HT-29 (cell line): ENCODE measurements at regions not wholly inside any gene's neighbourhood (a gene's known extent, or its start where the extent isn't known, plus 50 kb on each side); places are given as distances from the start of the nearest gene placed in this dataset.
A peak's percentile ranks its signal among the peaks of the same experiment; 100 is the strongest.
"Not testable (repeated sequence)": the region's sequence is repeated elsewhere in the genome, so short reads cannot be mapped to it uniquely, and the experiment has no call there.

ENCODE experiments used
- DNase-seq: peaks from one replicate; pipeline ENCODE4 v3.0.0-alpha.2; 2015; ENCODE audit warnings: low spot score

- DNase-seq = no peak
Measured at GRCh38 chr6:128738112-128738511, 144.8 kb upstream of the LAMA2 start.

DNA sequence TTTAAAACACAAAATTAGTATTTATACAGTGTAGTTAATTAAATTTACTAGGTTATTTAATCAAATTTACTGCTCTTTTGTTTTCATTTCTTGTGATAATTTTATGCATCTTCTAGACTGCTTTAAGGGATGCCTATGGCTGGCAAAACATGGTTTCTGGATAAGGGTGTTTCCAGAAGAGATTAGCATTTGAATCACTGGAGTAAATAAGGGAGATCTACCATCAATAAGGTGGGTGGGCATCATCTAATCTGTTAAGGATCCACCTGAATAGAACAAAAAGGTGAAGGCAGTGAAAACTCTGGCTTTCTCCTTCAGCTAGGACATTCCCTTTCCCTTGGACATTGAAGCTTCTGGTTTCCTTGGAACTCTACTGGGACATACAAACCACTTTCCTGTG is 146.2 kb upstream of the LAMA2 start:
- no peak for DNase-seq

DNA sequence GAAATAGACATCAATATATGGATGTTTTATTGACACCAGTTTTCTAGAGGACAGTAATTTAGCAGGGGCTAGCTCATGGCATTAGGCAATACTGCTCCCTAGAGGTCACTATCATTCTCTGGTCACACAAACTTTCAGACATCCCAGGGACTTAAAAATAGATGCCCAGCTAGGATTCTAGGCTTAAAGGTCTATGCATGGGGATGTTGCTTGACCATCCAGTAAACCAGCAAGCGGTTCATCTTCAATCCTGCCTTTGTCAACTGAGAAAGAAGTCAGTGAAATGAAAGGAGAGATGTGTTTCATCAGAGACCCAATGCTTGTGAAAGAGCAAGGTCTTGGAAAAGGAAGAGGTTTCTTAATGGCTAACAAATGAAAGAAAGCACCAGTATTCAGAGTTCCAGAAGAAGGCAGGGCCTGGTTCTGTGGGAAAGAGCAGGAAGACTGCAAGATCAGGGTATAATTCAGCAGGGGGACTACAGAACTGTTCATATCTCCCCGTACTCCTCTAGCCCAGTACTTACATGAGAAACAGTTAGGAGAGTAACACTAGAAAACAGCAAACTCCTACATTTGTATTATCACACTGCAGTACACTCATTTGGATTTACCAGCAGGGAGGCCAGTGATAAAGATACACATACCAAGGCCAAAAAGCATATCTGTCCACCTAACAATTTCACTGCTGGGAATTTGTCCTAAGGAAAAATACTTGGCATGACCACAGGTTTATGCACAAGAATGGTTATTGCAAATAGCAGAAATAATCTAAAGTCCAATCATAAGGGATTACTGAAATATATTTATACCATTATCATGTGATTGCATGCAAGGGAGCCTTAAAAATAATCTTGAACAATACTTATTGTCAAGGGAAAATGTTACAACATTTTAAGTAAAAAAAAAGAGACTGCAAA is 151.4 kb upstream of the LAMA2 start:
- DNase-seq = peak; percentile 73

DNA sequence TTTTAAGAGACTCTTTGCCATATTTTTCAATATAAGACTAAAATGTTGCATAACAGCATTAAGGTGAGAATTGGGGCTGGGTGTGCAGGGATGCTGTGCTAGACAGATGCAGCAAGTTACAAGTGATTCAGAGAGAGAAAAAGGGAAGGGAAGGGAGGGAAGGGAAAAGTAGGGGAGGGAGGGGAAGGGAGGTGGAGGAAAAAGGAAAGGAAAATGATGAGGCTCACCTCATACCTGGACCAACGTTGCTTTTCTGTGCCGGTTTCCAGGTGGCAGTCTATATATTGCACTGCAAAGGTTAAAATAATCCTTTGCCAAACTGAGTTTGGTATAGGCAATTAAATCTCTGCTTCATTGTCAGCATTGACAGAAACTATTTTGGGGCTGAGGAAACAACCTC is 155.4 kb upstream of the LAMA2 start:
- no peak for DNase-seq

DNA sequence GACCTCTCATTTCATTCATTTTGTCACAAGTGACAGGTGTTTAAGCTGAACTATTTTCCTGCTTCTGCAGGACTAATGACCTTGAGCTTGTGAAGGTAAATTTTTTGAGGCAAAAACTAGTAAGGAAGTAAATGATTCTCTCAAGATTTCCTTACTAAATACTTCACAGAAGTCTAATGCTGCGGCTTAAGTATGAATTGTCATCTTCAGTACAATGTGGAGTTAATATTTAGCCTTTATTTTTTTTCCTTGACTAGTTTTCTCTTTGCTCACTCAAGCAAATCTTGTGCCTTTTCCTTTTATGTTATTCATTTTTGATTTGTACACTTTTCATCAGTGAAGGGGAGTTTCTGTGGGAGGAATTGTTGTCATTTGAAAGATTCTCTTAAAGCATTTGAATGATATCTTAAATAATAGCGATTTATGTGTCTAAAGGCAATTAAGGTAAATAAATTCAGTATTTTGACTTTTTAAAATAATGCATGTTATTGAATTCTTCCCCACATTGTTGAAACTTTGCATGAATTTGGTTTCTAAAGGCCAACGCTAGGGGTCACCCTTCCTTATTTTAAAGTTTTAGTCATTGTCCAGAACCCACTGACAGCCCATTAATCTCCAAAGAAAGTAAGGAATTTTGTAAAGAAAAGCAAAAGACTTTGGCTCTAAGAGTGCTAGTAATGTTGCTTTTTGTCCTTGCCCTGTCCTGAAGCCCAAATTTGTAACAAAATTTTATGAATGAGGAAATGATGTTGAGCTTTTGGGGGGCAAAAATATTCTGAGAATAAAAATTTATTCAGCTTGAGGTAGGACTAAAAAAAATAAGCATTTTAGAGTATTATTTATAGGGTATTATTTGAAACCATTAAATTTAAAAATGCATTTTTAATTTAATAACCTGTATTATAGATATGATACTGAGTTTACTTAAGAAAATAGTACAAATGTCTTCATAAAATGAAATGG is 157.4 kb upstream of the LAMA2 start:
- DNase-seq = peak; percentile 68

GRCh38 chr6:128724738-128725137 is 158.2 kb upstream of the LAMA2 start:
- no peak for DNase-seq

DNA sequence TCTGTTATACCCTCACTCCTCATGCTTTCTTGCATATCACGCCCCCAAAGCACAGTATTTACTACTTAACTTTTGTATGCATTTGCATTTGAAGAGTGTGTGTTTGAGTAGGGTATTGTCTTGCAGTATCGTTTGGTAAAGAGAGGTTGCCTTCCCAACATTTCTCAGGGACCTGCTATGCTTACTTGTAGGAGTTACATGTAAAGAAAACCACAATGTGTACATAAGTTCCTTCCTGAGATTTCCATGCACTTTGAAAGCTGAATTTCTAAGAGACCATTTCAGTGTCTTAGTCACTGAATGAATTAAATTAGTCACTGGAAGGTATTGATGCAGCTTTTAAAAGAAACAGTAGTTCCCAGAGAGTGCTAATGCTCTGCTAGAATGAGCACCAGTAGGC is 159.3 kb upstream of the LAMA2 start:
- DNase-seq = no peak

- no peak for DNase-seq
Measured at GRCh38 chr6:128720891-128721290, 162.0 kb upstream of the LAMA2 start.

DNA sequence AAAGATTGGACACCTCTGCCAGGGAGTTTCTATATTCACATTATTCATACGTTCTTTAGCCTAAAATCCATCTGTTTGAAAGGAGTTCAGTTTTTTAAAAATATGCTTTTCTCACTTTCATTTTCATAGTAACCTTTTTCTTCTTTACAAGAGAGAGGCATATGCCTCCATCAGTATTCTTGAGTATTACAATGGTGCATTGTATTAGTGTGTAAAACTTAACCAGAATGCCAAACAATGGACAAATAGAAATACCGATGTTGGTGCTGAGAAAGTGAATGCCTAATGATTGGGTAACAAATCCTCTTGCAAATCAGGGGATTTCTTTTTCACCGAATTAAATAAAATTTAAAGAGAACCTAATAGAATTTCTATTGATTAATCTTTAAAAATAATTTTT is 163.2 kb upstream of the LAMA2 start:
- DNase-seq = no peak

DNA sequence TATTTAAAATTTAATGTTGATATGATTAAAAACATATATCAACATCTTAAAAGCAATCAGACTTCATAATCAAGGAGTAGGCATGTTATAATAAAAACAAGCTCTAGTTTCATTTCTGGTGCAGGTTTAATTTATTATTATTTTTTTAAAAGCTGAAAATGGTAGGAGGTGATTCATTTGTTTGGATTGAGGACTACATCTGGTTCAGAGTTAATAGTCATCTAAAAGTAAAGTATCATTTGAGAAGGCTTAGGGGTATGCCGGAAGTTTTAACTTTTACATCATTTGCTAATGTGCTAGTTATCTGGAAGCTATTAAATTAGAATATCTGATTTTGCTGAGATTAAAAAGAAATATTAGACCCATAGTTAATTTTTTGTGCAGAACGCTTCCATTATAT is 169.5 kb upstream of the LAMA2 start:
- DNase-seq = no peak

DNA sequence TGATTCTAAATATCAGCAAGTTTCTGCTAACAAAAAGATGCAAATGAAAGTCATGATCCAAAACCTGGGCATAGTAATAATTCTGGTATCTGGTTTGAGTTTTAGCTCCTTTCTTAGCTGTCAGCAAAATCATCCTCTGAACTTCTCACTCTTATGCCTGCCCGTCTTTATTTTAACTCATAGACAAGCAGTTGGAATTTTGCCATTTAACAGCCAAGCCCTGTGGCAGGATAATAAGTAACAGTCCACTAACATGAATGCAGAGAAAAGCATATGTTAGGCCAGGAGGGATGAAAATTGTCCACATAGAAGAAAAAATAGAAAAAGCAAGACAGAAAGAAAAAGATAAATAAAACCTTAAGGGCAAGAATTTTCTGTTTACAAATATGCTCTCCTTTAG is 170.0 kb upstream of the LAMA2 start:
- DNase-seq = no peak

DNA sequence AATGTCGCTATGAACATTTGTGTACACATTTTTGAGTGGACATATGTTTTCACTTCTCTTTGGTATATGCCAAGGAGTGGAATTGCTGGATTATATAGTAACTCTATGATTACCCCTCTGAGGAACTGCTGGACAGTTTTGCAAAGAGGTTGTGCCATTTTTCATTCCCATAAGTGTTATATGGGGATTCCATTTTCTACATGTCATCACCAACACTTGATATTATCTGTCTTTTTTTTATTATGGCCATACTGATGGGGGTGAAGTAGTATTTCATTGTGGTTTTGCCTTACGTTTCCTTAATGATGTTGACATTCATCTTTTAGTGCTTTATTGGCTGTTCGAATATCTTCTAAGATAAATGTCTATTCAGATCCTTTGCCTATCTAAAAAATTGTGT is 171.8 kb upstream of the LAMA2 start:
- DNase-seq = no peak

DNA sequence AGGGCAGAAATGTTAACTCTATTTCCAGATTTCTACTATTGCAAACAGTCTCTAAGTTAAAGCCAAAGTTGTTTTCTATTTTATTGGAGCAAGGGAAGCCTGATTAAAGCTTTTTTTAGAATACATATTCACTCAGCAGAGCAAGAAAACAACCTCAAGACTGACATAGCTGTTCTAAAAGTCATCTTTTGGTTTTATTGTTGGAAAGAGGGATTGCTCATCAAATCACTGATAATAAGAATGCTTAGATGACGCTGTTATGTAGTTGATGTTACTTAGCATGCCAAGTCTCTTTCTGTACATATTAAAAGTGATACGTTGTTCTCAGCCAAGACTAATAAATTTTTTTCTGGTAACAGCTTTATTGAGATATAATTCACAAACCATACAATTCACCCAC is 172.6 kb upstream of the LAMA2 start:
- DNase-seq = no peak

GRCh38 chr6:128704601-128705000 is 178.3 kb upstream of the LAMA2 start:
- no peak for DNase-seq

DNA sequence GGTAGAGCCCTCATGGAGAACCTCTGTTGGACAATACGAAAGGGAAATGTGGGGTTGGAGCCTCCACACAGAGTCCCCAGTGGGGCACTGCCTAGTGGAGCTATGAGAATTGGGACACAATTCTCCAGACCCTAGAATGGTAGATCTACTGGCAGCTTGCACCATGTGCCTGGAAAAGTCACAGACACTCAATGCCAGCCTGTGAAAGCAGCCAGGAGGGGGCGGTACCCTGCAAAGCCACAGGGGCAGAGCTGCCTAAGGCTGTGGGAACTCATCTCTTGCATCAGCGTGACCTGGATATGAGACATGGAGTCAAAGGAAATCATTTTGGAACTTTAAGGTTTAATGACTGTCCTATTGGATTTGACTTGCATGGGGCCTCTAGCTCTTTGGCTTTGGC is 179.1 kb upstream of the LAMA2 start:
- not testable (repeated sequence) for DNase-seq

GRCh38 chr6:128696691-128697689 is 176.6 kb upstream of the PTPRK start:
- peak; percentile 55 for DNase-seq

DNA sequence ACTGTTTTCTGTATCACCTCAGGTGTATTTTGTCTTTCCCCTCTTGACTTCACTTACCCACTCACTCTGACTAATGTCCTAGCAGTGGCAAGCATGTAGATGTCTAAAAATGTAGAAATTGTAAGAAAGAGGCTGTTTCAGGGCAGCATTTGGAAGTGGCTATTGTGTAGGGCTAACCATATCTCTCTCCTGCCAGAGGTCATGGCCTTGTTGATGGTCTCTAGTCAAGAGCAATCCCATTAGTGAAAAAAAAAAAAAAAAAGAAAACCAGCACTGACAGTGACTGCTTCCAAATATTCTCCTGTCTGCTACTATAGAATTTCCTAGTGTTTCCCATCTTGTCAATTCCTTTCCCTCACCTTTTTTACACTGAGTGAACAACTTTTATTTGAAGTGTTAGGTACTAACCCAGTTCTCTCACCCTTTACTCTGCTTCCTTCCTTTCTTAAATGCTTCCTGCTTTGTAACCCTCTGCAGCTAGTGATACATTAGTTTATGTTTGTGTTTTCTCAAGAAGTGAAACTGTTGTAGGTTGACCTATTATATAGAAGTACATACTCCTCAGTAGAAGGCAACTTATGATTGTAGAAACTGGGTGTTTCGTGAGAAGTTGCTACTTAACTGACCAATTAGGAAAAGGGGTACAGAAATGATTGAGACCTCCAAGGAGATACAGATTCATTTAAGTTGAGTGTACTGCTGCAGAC is 174.1 kb upstream of the PTPRK start:
- no peak for DNase-seq

DNA sequence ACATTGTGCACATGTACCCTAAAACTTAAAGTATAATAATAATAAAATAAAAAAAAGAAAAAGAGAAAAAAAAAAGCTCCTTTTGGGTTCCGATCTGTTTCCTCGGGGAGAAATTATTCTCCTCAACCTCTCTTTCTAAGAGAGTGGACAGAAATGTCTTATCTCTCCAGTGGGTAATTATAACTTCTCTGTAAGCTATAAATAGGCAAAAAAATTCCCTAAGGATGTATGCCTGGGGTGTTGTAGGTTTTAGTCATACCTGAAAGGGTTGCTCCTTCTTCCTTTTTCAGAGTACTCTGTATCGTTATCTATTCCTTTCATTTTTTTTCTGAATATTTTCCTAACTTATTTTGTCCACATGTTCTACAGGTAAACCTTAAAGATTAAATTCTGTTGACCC is 169.7 kb upstream of the PTPRK start:
- no peak for DNase-seq

DNA sequence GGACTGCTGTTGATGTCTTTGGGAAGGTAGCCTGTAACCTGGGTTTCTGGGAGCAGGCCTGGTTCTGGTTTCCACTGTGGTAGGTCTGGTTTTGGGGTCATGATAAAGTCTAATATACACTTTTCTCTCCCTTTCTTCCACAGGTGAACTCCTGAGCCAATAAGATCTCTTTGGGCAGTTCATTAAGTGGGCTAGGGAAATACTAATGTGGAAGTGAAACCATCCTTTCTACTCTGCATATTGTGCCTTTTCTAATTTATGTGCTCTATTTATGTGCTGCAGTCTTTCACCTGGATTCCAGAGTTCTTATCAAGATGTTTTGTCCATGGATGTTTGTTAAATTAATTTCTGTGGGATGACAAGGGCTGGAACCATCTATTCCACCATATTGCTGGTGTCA is 165.7 kb upstream of the PTPRK start:
- no peak for DNase-seq

DNA sequence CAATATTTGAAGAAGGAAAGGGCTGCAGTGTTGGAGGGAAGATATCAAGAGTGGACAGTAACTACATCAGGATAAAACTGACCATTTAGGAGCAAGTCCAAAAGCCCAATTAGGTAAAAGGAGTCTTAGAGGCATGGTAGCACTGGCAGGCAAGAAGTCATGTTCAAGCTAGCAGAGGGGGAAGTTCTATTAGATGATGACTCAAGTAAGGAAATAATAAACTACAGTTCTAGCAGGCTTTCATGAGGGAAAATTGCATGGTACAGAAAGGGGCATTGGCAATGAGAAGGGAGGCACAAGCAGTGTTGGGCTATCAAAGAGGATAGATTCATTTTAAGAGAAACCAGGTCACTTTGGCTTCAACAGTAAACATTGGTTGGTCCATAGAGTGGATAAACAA is 156.1 kb upstream of the PTPRK start:
- DNase-seq = no peak

DNA sequence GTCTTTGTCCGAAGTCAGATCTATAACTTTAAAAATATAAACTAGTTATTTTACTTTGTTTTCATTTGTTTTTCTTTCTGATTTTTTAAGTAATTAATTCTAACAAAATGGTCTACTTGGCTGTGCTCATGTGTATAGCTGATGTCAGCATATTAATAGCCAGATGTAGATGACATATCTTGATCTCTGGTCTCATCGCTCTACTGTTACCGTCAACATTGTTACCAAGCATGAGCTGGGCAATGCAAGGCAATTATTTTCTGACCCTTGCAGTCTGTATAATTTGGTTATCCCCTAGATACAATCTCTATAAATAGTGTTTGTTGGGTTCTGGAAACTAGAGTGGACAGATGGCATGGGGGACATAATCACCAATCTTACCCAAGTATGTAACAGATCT is 151.6 kb upstream of the PTPRK start:
- no peak for DNase-seq
